ENCODE measurements at regions not wholly inside any gene's neighbourhood (a gene's known extent, or its start where the extent isn't known, plus 50 kb on each side); places are given as distances from the start of the nearest gene placed in this dataset.

GRCh38 chr15:96182736-96183513 is 147.6 kb upstream of the NR2F2 start:
- Mint-ChIP-seq H3K36me3 (ENCODE audit: insufficient read depth, unreplicated experiment) (no peaks in the 10 kb centered on the region), H3K4me3 (ENCODE audit: low read depth, unreplicated experiment) (peak overlapping the region; percentile 28), H3K4me1 (ENCODE audit: low read depth, unreplicated experiment) (peaks cover 72% of the 10 kb centered on the region), H3K9me3 (ENCODE audit: low read depth, unreplicated experiment) (no peaks in the 10 kb centered on the region), H3K27ac (ENCODE audit: unreplicated experiment) (peak overlapping the region; percentile 58), H3K27me3 (ENCODE audit: unreplicated experiment) (no peaks in the 10 kb centered on the region)
- BruUV-seq (replicated peaks): no TSS peak
- CTCF ChIA-PET: interaction anchor here (0.7 to 1.4 kb wide), 3 partner anchors 11 to 130 kb away, joined by 3 to 8 read pairs (median 4); no protein-coding TSS in a partner anchor
- intact Hi-C loops (cut with micrococcal nuclease; ENCODE audit: unreplicated experiment): no loop called here
- TF ChIP-seq CTCF (IDR thresholded peaks at IDR 0.05; ENCODE audit: unreplicated experiment): no peak
- no peak for DNase-seq

GRCh38 chr15:96183514-96183850 is 147.0 kb upstream of the NR2F2 start:
- intact Hi-C loops (cut with micrococcal nuclease; ENCODE audit: unreplicated experiment): no loop called here
- H3K36me3 Mint-ChIP-seq (ENCODE audit: insufficient read depth, unreplicated experiment): no peaks in the 10 kb centered on the region
- peak overlapping the region; percentile 58 for H3K27ac Mint-ChIP-seq (ENCODE audit: unreplicated experiment)
- no peaks in the 10 kb centered on the region for H3K9me3 Mint-ChIP-seq (ENCODE audit: low read depth, unreplicated experiment)
- peak; percentile 9 for DNase-seq
- H3K27me3 Mint-ChIP-seq (ENCODE audit: unreplicated experiment): no peaks in the 10 kb centered on the region
- peaks cover 69% of the 10 kb centered on the region for H3K4me1 Mint-ChIP-seq (ENCODE audit: low read depth, unreplicated experiment)
- no TSS peak for BruUV-seq (replicated peaks)
- H3K4me3 Mint-ChIP-seq (ENCODE audit: low read depth, unreplicated experiment): peak overlapping the region; percentile 28
- no peak for TF ChIP-seq CTCF (IDR thresholded peaks at IDR 0.05; ENCODE audit: unreplicated experiment)
- CTCF ChIA-PET: interaction anchor here (0.6 to 1.4 kb wide), 9 partner anchors 12 to 432 kb away, joined by 3 to 8 read pairs (median 4); partner anchors contain the start of gene NR2F2

- TF ChIP-seq CTCF (IDR thresholded peaks at IDR 0.05; ENCODE audit: unreplicated experiment): no peak
- DNase-seq: peak; percentile 10
- BruUV-seq (replicated peaks): no TSS peak
- Mint-ChIP-seq H3K9me3 (ENCODE audit: low read depth, unreplicated experiment) (no peaks in the 10 kb centered on the region), H3K27ac (ENCODE audit: unreplicated experiment) (peak overlapping the region; percentile 58), H3K27me3 (ENCODE audit: unreplicated experiment) (no peaks in the 10 kb centered on the region), H3K4me1 (ENCODE audit: low read depth, unreplicated experiment) (peaks cover 65% of the 10 kb centered on the region), H3K36me3 (ENCODE audit: insufficient read depth, unreplicated experiment) (no peaks in the 10 kb centered on the region), H3K4me3 (ENCODE audit: low read depth, unreplicated experiment) (peak overlapping the region; percentile 28)
- intact Hi-C loops (cut with micrococcal nuclease; ENCODE audit: unreplicated experiment): loop anchor here (1.0 kb wide), 1 partner anchor 48 kb away; no protein-coding TSS in a partner anchor
- CTCF ChIA-PET: interaction anchor here (0.6 to 1.4 kb wide), 8 partner anchors 17 to 432 kb away, joined by 3 to 8 read pairs (median 4); partner anchors contain the start of gene NR2F2
Measured at GRCh38 chr15:96183867-96184266, 146.6 kb upstream of the NR2F2 start.

GRCh38 chr15:96184297-96184696 is 146.2 kb upstream of the NR2F2 start:
- no peaks in the 10 kb centered on the region for H3K36me3 Mint-ChIP-seq (ENCODE audit: insufficient read depth, unreplicated experiment)
- H3K4me3 Mint-ChIP-seq (ENCODE audit: low read depth, unreplicated experiment): peak overlapping the region; percentile 28
- no peaks in the 10 kb centered on the region for H3K9me3 Mint-ChIP-seq (ENCODE audit: low read depth, unreplicated experiment)
- H3K27ac Mint-ChIP-seq (ENCODE audit: unreplicated experiment): peak overlapping the region; percentile 58
- TF ChIP-seq CTCF (IDR thresholded peaks at IDR 0.05; ENCODE audit: unreplicated experiment): no peak
- intact Hi-C loops (cut with micrococcal nuclease; ENCODE audit: unreplicated experiment): loop anchor here (1.0 kb wide), 1 partner anchor 48 kb away; no protein-coding TSS in a partner anchor
- H3K4me1 Mint-ChIP-seq (ENCODE audit: low read depth, unreplicated experiment): peaks cover 62% of the 10 kb centered on the region
- no peaks in the 10 kb centered on the region for H3K27me3 Mint-ChIP-seq (ENCODE audit: unreplicated experiment)
- BruUV-seq (replicated peaks): no TSS peak
- DNase-seq: peak; percentile 32
- CTCF ChIA-PET: interaction anchor here (0.7 to 1.4 kb wide), 5 partner anchors 17 to 148 kb away, joined by 3 to 8 read pairs (median 3); no protein-coding TSS in a partner anchor

Measured in Calu3 (cell line).